IMR-90 (cell line): ENCODE measurements at regions not wholly inside any gene's neighbourhood (a gene's known extent, or its start where the extent isn't known, plus 50 kb on each side); places are given as distances from the start of the nearest gene placed in this dataset.

Experiments used
- ATAC-seq: fragments of 200-7000 bp; cut with Tn5 transposase; 2 replicates; pipeline ENCODE4 v1.9.1; 2020; ENCODE audit warnings: low read depth, mild to moderate bottlenecking, moderate library complexity
- BruUV-seq: library from RNA; stranded (reverse); fragments of 400-500 nt; replicated peaks from 2 replicates; lab custom pipeline; 2021; lab: Mats Ljungman, UMichigan
- CTCF ChIA-PET: fragments of 300-600 bp; formaldehyde crosslinking; extraction: SDS; loops from one replicate; lab custom pipeline; 2021; ENCODE audit warnings: antibody characterized with exemption; lab: Yijun Ruan, JAX
- POLR2A ChIA-PET: fragments of 300-600 bp; sonication (Branson Sonifier 250); formaldehyde crosslinking; loops from one replicate; lab custom pipeline; 2022; ENCODE audit warnings: antibody characterized with exemption; ENCODE audit not compliant: unreplicated experiment; lab: Charles Lee
- DNase-seq: peaks from one replicate; pipeline ENCODE4 v3.0.0; 2013
- H2AFZ ChIP-seq: replicated peaks from 2 replicates; pipeline ENCODE3; 2013; ENCODE audit warnings: low read length, mild to moderate bottlenecking; ENCODE audit not compliant: poor library complexity
- H2AK5ac ChIP-seq: 2 replicates; pipeline ENCODE4 v1.6.1; 2013; ENCODE audit warnings: low read depth, low read length, inconsistent platforms
- H2AK9ac ChIP-seq: replicated peaks from 2 replicates; pipeline ENCODE3; 2013; ENCODE audit warnings: mild to moderate bottlenecking, low read depth, low read length, moderate library complexity; ENCODE audit not compliant: poor library complexity
- H2BK120ac ChIP-seq: 2 replicates; pipeline ENCODE4 v1.6.1; 2013; ENCODE audit warnings: low read depth, low read length, inconsistent platforms
- H2BK15ac ChIP-seq: 3 replicates; pipeline ENCODE4 v1.6.1; 2013; ENCODE audit warnings: low read depth, low read length, inconsistent platforms
- H2BK20ac ChIP-seq: 2 replicates; pipeline ENCODE4 v1.6.1; 2013; ENCODE audit warnings: low read depth, mild to moderate bottlenecking, inconsistent platforms, low read length, moderate library complexity
- H2BK5ac ChIP-seq: 2 replicates; pipeline ENCODE4 v1.6.1; 2013; ENCODE audit warnings: mild to moderate bottlenecking, low read depth, low read length, inconsistent platforms; ENCODE audit not compliant: poor library complexity, severe bottlenecking
- H3K14ac ChIP-seq: replicated peaks from 2 replicates; pipeline ENCODE4 v1.6.1; 2013; ENCODE audit warnings: low read depth, low read length, inconsistent platforms
- H3K18ac ChIP-seq: 2 replicates; pipeline ENCODE4 v1.6.1; 2013; ENCODE audit warnings: low read depth, low read length, control low read depth
- H3K23ac ChIP-seq: 2 replicates; pipeline ENCODE4 v1.6.1; 2013; ENCODE audit warnings: low read depth, low read length, inconsistent platforms
- H3K27ac ChIP-seq: 2 replicates; pipeline ENCODE4 v1.5.1; 2013; ENCODE audit warnings: mild to moderate bottlenecking, control low read depth, low read length; ENCODE audit not compliant: insufficient read depth
- H3K27me3 ChIP-seq: 2 replicates; pipeline ENCODE4 v1.6.1; 2013; ENCODE audit warnings: low read length; ENCODE audit not compliant: control insufficient read depth, insufficient read depth
- H3K36me3 ChIP-seq: 2 replicates; pipeline ENCODE4 v1.6.1; 2013; ENCODE audit warnings: low read length, mixed read lengths; ENCODE audit not compliant: control insufficient read depth, insufficient read depth
- H3K4ac ChIP-seq: 2 replicates; pipeline ENCODE4 v1.6.1; 2013; ENCODE audit warnings: low read depth, low read length, inconsistent platforms
- H3K4me1 ChIP-seq: 2 replicates; pipeline ENCODE4 v1.6.1; 2013; ENCODE audit warnings: low read length, mixed read lengths; ENCODE audit not compliant: control insufficient read depth, insufficient read depth
- H3K4me2 ChIP-seq: 2 replicates; pipeline ENCODE4 v1.6.1; 2013; ENCODE audit warnings: low read depth, mild to moderate bottlenecking, control low read depth, low read length, moderate library complexity
- H3K4me3 ChIP-seq: 2 replicates; pipeline ENCODE4 v1.5.1; 2013; ENCODE audit warnings: low read depth, mild to moderate bottlenecking, control low read depth, low read length, moderate library complexity; ENCODE audit not compliant: insufficient read depth
- H3K56ac ChIP-seq: 2 replicates; pipeline ENCODE4 v1.6.1; 2013; ENCODE audit warnings: low read length, inconsistent platforms; ENCODE audit not compliant: insufficient read depth; ENCODE audit errors: extremely low read depth
- H3K79me1 ChIP-seq, 2 experiments: 2 replicates each; pipeline ENCODE4 v1.6.1; 2013; ENCODE audit warnings: low read length in 2 of 2, inconsistent platforms in 1 of 2, low read depth in 1 of 2
- H3K9ac ChIP-seq: 2 replicates; pipeline ENCODE4 v1.6.1; 2013; ENCODE audit warnings: low read depth, low read length, control low read depth
- H3K9me1 ChIP-seq: 2 replicates; pipeline ENCODE4 v1.6.1; 2013; ENCODE audit warnings: low read length, inconsistent platforms; ENCODE audit not compliant: insufficient read depth
- H3K9me3 ChIP-seq: 2 replicates; pipeline ENCODE4 v1.6.1; 2013; ENCODE audit warnings: low read length; ENCODE audit not compliant: control insufficient read depth, insufficient read depth
- H4K20me1 ChIP-seq: 2 replicates; pipeline ENCODE4 v1.6.1; 2013; ENCODE audit warnings: low read length, inconsistent platforms; ENCODE audit not compliant: insufficient read depth
- H4K5ac ChIP-seq: 2 replicates; pipeline ENCODE4 v1.6.1; 2013; ENCODE audit warnings: mild to moderate bottlenecking, low read depth, low read length, control low read depth
- H4K8ac ChIP-seq, 2 experiments: 2 replicates each; pipeline ENCODE4 v1.6.1; 2013; ENCODE audit warnings: low read depth in 2 of 2, low read length in 2 of 2, control low read depth in 1 of 2, inconsistent platforms in 1 of 2
- H4K91ac ChIP-seq: 2 replicates; pipeline ENCODE4 v1.6.1; 2013; ENCODE audit warnings: low read depth, low read length, inconsistent platforms; ENCODE audit not compliant: insufficient read depth
- BHLHE40 ChIP-seq: fragments of 150-350 bp; IDR thresholded peaks from 2 replicates; pipeline ENCODE4 v1.6.1; 2016; ENCODE audit warnings: mild to moderate bottlenecking, low read depth, low read length
- CEBPB ChIP-seq: IDR thresholded peaks from 2 replicates; pipeline ENCODE4 v1.6.1; 2012; ENCODE audit warnings: low read depth, low read length, improper control_type of control experiment
- FOS ChIP-seq: fragments of 150-350 bp; IDR thresholded peaks from 2 replicates; pipeline ENCODE4 v1.6.1; 2016; ENCODE audit warnings: low read depth, low read length
- MAZ ChIP-seq: IDR thresholded peaks from 2 replicates; pipeline ENCODE4 v1.6.1; 2012; ENCODE audit warnings: low read depth, mild to moderate bottlenecking, low read length, improper control_type of control experiment, moderate library complexity, borderline replicate concordance
- RAD21 ChIP-seq: IDR thresholded peaks from 2 replicates; pipeline ENCODE4 v1.6.1; 2012; ENCODE audit warnings: low read length, improper control_type of control experiment
- WGBS, 2 experiments: methylation state at CpG; one replicate each; pipeline versions ENCODE4 v1.1.5 to v1.1.7; 2013; ENCODE audit warnings: missing lambda C conversion rate in 2 of 2; ENCODE audit not compliant: insufficient read length in 1 of 2; ENCODE audit errors: extremely low coverage in 2 of 2; 5-methylcytosine and 5-hydroxymethylcytosine counted together
- dilution Hi-C: fragments of 300-500 bp; cut with HindIII; formaldehyde crosslinking; loops from one replicate; pipeline ENCODE4 v1.14.3; 2018; ENCODE audit warnings: low sequenced_read_pairs; ENCODE audit not compliant: unreplicated experiment
- in situ Hi-C: fragments of 300-500 bp; cut with MboI; formaldehyde crosslinking; loops from 3 replicates; pipeline ENCODE4 v1.14.3; 2019; ENCODE audit warnings: low sequenced_read_pairs, inconsistent platforms, mixed read lengths
- intact Hi-C: fragments of 100-400 bp; cut with micrococcal nuclease; formaldehyde crosslinking; loops from 2 replicates; pipeline ENCODE4 v1.10.0; 2022
- TF ChIP-seq, protein P1 (sequence below): fragments of 150-350 bp; IDR thresholded peaks from 2 replicates; pipeline ENCODE4 v1.6.1; 2017; ENCODE audit warnings: mild to moderate bottlenecking, antibody characterized with exemption, low read length, low read depth
- TF ChIP-seq, protein P2 (sequence below): conservative IDR thresholded peaks from 2 replicates; pipeline ENCODE4 v1.5.1; 2012; ENCODE audit warnings: mild to moderate bottlenecking, low read depth, low read length, improper control_type of control experiment

DNA sequence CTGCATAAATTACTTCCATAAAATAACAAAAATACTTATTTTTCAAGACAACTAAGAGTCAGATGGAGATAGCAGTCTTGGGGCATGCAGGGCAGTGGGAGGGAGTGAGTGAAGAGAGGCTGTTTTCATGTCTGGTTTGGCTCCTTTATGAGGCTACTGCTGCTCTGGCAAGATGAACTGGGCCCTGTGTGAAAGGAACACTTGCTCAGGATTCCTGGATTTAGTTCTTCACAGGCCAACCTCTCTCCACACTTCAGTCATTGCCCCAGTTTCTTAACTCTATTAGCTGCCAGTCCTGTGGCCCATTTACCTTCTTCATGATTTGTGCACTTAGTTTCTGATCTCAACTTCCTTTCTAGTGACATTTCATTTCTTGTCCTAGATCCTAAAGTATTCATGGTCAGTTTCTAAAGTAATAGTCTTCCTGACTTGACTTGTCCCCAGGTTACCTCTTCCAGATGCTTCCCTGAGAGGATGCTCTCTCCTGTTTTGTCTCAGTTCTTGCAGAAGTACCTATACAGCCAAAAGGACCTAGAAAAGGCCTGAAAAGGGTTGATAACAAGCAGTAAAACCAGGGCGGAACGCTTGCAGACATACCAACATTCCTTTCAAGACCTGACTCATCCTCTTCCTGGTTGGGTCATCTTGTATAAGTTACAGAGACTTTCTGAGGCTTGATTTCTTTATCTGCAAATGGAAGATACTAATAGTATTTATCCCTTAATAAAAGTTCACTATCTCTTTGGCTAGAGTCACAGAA is 77.0 kb upstream of the ZFAND5 start:
- no peaks in the 10 kb centered on the region for H3K9me3 ChIP-seq
- peak; percentile 81 for ATAC-seq
- peaks cover 20% of the 10 kb centered on the region for H3K9me1 ChIP-seq
- peak overlapping the region; percentile 98 for H3K14ac ChIP-seq
- no peaks in the 10 kb centered on the region for H3K36me3 ChIP-seq
- ChIA-PET CTCF (interaction anchor here (0.5 kb wide), 1 partner anchor 41 kb away, joined by 4 read pairs; no protein-coding TSS in a partner anchor), POLR2A (interaction anchor here (1.3 kb wide), 1 partner anchor 77 kb away, joined by 4 read pairs; the partner anchor contains the start of gene ZFAND5)
- peak overlapping the region; percentile 96 for H2AK5ac ChIP-seq
- no peak for TF ChIP-seq MAZ
- TF ChIP-seq RAD21 = no peak; the same call in 1 of the 2 replicates
- TF ChIP-seq, protein P1, sequence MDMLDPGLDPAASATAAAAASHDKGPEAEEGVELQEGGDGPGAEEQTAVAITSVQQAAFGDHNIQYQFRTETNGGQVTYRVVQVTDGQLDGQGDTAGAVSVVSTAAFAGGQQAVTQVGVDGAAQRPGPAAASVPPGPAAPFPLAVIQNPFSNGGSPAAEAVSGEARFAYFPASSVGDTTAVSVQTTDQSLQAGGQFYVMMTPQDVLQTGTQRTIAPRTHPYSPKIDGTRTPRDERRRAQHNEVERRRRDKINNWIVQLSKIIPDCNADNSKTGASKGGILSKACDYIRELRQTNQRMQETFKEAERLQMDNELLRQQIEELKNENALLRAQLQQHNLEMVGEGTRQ = no peak
- TF ChIP-seq, protein P2, sequence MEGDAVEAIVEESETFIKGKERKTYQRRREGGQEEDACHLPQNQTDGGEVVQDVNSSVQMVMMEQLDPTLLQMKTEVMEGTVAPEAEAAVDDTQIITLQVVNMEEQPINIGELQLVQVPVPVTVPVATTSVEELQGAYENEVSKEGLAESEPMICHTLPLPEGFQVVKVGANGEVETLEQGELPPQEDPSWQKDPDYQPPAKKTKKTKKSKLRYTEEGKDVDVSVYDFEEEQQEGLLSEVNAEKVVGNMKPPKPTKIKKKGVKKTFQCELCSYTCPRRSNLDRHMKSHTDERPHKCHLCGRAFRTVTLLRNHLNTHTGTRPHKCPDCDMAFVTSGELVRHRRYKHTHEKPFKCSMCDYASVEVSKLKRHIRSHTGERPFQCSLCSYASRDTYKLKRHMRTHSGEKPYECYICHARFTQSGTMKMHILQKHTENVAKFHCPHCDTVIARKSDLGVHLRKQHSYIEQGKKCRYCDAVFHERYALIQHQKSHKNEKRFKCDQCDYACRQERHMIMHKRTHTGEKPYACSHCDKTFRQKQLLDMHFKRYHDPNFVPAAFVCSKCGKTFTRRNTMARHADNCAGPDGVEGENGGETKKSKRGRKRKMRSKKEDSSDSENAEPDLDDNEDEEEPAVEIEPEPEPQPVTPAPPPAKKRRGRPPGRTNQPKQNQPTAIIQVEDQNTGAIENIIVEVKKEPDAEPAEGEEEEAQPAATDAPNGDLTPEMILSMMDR = no peak
- TF ChIP-seq CEBPB = peak; percentile 79
- peak; percentile 79 for TF ChIP-seq FOS
- no peak for TF ChIP-seq BHLHE40
- no CpG with 5 or more reads among the region's 2 CpGs for WGBS, 2 experiments
- H2BK120ac ChIP-seq = peak overlapping the region; percentile 100
- peak overlapping the region; percentile 96 for H2BK5ac ChIP-seq
- H3K27ac ChIP-seq = peak overlapping the region; percentile 87
- in situ Hi-C loops = loop anchor here (5.0 kb wide), 1 partner anchor 50 kb away; no protein-coding TSS in a partner anchor
- peak overlapping the region; percentile 97; the same call in 1 of the 2 replicates for H3K18ac ChIP-seq
- peak overlapping the region; percentile 93 for H3K56ac ChIP-seq
- DNase-seq = peak; percentile 88
- no peak overlapping the region; the same call in 1 of the 2 replicates for H3K9ac ChIP-seq
- H4K91ac ChIP-seq = peak overlapping the region; percentile 97
- dilution Hi-C loops = no loop called here
- H4K20me1 ChIP-seq = no peaks in the 10 kb centered on the region
- peak overlapping the region; percentile 99 for H3K4ac ChIP-seq
- no peaks in the 10 kb centered on the region for H3K27me3 ChIP-seq
- H3K23ac ChIP-seq = peak overlapping the region; percentile 90
- H3K4me3 ChIP-seq = no peak overlapping the region
- peak overlapping the region; percentile 90 to 94 for H4K8ac ChIP-seq
- peak overlapping the region; percentile 64; the same call in 1 of the 2 replicates for H3K4me2 ChIP-seq
- BruUV-seq = no TSS peak
- H2AFZ ChIP-seq = peak overlapping the region; percentile 33
- peak overlapping the region; percentile 99 for H2BK20ac ChIP-seq
- H3K4me1 ChIP-seq = peaks cover 18% of the 10 kb centered on the region
- H4K5ac ChIP-seq = peak overlapping the region; percentile 92
- intact Hi-C loops = loop anchor here (2.0 to 5.0 kb wide), 3 partner anchors 35 to 151 kb away; partner anchors contain the start of gene ZFAND5
- H2BK15ac ChIP-seq = peak overlapping the region; percentile 99; the same call in 2 of the 3 replicates
- H3K79me1 ChIP-seq = peaks cover 3 to 13% of the 10 kb centered on the region in 2 experiments; a peak in 2 of 4 replicates
- peak overlapping the region; percentile 5 for H2AK9ac ChIP-seq
